NOMO-1 (cell line): ENCODE measurements at regions not wholly inside any gene's neighbourhood (a gene's known extent, or its start where the extent isn't known, plus 50 kb on each side); places are given as distances from the start of the nearest gene placed in this dataset.
A peak's percentile ranks its signal among the peaks of the same experiment; 100 is the strongest.
"Not testable (repeated sequence)": the region's sequence is repeated elsewhere in the genome, so short reads cannot be mapped to it uniquely, and the experiment has no call there.

ENCODE experiments used
- DNase-seq, 2 experiments: peaks; one replicate each; lab custom pipeline; 2025; ENCODE audit not compliant: unreplicated experiment in 2 of 2; lab: John Stamatoyannopoulos, UW

- no peak for DNase-seq
Observed at GRCh38 chr14:34302654-34303053, 159.4 kb downstream of the SPTSSA start.

DNA sequence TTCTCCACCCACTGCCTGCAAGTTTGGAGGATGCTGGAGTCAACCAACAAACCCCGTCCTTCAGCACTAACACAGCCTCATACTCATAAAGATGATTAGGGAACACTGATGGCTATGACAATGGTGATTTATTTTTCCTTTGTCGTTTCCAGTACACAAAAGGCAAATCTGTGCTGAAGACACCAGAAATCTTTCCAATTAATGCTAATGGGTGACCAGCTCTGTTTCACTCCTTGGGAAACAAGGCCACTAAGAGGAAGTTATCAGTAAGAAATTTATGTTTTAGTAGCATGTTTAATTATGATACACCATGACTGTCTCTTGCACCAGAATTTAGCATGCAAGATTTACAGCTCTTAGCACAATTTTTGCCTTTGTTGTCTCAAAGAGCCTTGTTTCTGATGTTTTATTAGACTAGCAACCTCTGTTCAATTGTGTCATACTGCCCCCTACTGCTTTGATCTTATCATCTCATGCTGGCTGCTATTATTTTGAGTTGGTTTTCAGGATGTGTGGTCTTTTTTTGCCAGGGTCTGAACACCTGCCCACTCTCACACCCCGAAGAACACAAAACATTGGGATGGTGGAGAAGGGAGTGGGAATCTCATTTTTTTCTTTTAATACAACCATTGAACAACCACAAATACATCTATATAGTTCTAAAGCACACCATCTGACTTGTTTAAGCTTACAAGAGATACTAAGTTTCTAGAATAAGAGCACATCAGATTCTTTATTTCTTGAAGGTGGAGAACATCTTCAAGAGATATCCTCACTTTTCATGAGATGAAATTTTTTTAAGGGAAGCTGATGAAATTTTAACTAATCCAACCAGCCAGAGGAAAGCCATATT lies 160.9 kb downstream of the SPTSSA start:
- peak; percentile 10 to 22 for DNase-seq

DNA sequence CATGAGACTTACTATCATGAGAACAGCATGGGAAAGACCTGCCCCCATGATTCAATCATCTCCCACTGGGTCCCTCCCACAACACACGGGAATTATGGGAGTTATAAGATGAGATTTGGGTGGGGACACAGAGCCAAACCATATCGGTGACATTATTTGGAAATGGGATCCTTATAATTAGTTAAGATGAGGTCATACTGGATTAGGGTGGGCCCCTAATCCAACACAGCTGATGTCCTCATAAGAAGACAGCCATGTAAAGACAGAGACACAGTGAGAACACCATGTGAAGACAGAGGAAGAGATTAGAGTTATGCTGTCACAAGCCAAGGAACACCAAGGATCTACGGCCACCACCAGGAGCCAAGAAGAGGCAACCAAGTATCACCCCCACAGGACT lies 161.7 kb downstream of the SPTSSA start:
- DNase-seq = no peak

DNA sequence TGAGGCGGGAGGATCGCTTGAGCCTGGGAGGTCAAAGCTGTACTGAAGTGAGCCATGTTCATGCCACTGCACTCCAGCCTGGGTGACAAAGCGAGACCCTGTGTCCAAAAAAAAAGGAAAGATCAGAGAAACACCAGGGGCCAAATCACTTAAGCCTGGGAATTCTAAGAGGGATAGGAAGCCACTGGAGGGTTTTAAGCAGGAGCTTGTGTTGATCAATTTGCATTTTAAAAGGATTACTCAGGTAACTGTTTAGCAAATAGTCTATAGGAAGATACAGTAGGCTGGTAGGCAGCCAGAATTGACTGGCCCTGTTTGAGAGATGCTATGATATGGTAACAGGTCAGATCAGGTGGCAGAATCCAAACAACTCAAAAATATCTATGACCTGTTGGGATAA lies 162.7 kb downstream of the SPTSSA start:
- DNase-seq = no peak

- DNase-seq = no peak
Observed at GRCh38 chr14:34297786-34298520, 164.1 kb downstream of the SPTSSA start.

DNA sequence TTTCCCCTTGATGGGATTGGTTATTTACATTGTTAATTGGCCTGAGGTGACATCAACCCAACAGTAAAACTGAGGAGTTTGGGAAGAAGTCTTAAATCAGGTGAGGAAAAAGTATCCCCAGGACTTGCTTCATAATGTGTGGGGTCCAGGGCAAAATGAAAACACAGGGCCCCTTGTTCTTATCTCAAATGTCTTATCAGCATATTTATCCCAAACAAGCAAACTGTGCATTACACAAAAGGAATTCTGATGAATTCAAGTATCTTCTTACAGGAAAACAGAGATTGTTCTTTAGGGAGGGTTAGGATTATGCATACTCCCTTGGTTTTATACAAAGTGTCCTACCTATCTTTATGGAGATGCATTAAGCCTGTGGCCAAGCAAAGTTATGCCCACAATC lies 178.4 kb downstream of the SPTSSA start:
- no peak for DNase-seq

GRCh38 chr14:34277191-34277590 lies 184.8 kb downstream of the SPTSSA start:
- DNase-seq = no peak

- DNase-seq = no peak
Observed at GRCh38 chr14:34275530-34275929, 186.5 kb downstream of the SPTSSA start.

- DNase-seq = no peak
Observed at GRCh38 chr14:34275078-34275477, 187.0 kb downstream of the SPTSSA start.

DNA sequence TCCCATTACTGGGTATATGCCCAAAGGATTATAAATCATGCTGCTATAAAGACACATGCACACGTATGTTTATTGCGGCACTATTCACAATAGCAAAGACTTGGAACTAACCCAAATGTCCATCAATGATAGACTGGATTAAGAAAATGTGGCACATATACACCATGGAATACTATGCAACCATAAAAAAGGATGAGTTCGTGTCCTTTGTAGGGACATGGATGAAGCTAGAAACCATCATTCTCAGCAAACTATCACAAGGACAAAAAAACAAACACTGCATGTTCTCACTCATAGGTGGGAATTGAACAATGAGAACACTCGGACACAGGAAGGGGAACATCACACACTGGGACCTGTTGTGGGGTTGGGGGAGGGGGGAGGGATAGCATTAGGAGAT lies 188.3 kb downstream of the SPTSSA start:
- DNase-seq = not testable (repeated sequence)

DNA sequence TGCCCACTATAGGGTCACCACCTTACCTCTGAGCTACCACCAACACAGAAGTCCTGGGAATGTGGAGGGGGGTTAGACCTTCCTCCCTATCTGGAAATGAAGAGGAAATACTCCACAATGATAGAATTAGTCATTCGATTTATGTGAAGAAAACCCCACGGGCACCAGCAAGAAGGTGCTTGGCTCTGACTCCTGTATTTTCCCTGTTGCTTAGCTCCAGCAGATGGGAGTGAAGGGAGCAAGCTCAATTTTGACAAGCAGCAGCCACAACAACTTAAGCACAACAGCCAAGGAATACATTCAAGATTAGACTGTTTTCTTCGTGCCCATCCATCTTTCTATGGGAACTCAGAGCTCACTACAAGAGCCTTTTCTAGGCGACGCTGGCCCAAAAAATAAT lies 191.7 kb downstream of the SPTSSA start:
- no peak for DNase-seq

- no peak for DNase-seq
Observed at GRCh38 chr14:34266344-34266743, 195.7 kb downstream of the SPTSSA start.

DNA sequence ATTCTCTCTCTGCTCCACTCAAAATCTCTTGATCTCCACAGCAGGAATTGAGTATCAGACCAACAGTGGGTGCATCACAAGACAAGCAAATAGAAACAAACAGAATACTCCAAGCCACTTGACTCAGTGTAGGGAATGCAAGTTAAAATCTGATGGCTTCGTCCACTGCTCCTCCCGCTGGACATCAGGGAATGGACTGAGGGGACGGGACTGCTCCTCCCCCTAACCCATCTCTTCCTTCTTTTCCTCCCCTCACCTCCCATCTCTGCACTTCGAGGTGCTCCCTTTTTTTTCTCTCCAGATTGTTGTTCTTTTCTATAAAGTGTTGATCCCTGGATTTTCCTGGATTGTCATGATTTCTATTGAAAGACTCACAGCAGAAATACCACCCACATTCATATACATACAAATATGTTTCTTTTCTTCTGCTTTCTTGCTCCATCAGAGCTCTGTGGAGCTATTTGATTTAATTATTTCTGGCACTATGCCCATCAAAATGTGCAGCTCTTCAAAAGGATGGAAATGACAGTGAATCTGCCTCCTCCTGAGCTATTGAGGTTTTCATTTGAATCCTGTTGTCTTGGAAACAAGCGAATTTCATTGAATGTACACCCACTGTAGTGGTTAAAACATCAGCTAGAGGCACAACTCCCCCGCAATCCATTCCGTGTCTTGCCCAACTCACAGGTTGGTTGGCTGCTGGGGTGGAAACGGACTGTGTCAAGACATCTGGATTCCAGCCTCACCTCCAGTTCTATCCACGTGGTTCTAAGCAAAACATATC lies 199.7 kb downstream of the SPTSSA start:
- no peak for DNase-seq

DNA sequence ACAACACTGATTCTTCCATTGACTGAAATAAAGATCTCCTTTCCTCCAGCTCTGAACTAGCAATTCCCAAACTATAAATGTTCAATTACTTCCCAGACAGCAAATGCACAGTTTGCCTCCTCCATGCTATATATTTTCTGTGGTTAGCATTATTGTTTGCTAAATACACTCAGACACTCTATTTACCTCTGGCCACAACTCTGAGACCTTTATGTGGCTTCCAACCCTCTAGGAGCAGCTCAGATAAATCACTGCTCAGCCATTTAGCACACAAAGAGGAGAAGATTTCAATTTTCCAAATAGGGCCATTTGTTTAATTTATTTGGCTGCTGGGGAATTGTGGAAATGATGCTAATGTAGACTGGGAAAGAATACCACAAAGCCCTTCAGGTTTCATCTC lies 202.0 kb downstream of the SPTSSA start:
- no peak for DNase-seq

DNA sequence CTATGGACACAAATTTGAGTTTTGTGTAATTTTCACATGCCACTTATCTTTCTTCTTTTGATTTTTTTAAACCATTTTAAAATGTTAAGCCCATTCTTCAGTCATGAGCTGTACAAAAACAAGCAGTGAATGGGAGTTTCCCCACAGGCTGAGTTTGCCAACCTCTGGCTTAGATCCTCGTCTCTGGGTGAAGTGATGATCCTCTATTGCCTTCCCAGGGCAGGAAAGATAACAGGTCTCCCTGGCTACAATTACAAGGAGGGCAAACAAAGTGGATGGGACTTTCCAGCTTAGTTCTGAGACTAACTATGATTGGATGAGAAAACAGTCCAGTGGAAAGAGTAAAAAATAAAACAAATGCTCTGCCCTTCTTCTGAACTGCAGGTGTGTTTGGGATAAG lies 203.7 kb downstream of the SPTSSA start:
- no peak for DNase-seq

DNA sequence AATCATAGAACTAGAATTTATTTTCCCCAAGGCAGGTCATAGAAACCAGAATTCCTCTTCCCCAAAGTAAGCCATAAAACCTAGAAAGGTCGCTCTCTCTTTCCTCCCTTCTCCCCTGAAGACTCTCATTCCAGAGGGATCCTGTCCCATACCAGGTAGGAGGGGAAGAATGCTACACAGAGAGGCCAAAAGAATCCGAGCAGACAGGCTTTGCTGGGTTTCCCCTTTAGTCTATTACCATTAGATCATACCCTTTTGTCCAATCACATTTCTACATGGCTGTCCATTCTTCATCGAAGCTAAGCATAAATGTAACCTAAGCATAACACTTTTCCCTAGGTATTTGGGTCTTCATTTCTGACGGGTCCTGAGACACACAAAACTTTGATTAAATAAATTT lies 204.5 kb downstream of the SPTSSA start:
- no peak for DNase-seq

- DNase-seq = no peak
Observed at GRCh38 chr14:34256223-34256622, 205.8 kb downstream of the SPTSSA start.

DNA sequence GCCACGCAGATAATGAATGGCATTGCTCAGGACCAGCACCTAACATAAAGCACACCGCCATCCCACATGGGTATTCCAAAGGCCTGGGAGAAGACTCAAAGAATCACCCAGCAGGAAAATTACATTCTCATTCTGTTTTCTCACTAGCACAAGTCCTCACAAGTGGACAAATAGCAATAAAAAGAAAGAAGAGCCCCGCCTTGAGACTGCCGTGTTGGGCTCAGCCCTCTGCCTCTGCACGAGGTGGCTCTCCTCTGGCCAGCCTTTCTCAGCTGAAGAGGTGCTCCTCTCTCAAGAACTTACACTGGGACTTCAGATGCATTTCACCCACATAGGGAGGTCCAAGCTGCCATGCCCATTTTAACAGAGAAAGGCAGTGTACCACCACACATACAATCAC lies 207.5 kb downstream of the SPTSSA start:
- DNase-seq = no peak

GRCh38 chr14:34254031-34254430 lies 208.0 kb downstream of the SPTSSA start:
- no peak for DNase-seq

GRCh38 chr14:34252227-34252626 lies 209.8 kb downstream of the SPTSSA start:
- DNase-seq = no peak

DNA sequence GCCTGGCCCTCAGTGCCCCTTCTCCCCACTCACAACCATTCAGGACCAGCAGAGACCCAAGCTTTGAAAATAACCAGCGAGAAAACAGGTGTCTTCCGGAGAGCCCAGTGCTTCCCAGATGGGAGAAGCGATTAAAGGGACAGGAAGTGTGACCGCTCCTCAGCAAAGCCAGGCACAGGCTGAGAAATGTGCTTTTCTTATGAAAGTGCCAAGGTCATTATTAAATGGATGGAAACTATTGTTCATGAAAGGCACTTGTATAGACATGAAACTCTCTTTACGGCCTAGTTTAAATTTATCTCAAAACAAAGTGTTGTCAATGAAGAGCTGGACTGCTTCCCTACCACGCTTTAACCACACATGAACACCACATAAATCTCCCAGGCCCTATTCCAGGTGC lies 210.4 kb downstream of the SPTSSA start:
- DNase-seq = no peak
